Stimulated activated CD4-positive, alpha-beta T cell treated with anti-CD3 and anti-CD28 coated beads, Interleukin-1b, Interleukin-23, amount 100 ng/mL, for 4 hours (primary cell): ENCODE measurements at regions not wholly inside any gene's neighbourhood (a gene's known extent, or its start where the extent isn't known, plus 50 kb on each side); places are given as distances from the start of the nearest gene placed in this dataset.
"Not testable (repeated sequence)": the region's sequence is repeated elsewhere in the genome, so short reads cannot be mapped to it uniquely, and the experiment has no call there.

Experiments used
- DNase-seq, 2 donors: peaks; one replicate each; pipeline ENCODE4 v3.0.0-alpha.2; 2020; ENCODE audit warnings: low read depth in 2 of 2

DNA sequence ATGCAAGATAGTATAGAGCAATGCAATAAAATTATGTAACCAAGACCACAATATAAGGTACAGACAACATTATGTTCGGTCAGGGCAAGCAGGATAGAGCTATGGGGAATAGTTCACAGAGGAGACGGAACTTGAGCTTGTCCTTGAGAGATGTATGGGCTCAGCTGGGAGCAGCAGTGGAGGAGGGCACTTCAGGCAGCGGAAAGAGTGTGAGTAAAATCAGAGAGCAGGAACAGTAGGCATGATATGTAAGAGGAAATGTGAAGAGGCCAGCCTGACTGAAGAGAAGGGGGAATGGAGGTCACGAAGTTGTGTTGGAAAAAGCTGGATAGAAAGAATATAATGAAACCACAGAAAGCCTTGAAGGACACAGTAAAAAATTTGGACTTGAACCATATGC is 217.2 kb upstream of the NOCT start:
- DNase-seq, result no peak

DNA sequence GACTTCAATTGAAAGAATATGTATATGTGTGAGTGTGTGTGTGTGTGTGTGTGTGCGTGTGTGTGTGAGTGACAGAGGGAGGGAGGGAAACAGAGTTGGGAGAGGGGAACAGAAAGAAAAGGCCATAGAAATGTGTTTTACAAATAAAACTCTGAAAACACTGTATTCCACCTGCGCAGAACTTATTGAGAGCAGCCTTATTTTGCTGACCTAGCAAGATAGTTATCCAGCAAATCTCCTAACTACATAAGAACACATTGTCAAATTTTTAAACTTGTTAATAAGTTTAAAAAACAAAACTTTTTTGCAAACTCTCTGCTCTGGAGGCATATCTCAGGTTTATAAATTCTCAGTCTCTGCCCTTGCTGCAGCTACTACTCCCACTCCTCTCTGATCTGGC is 217.9 kb upstream of the NOCT start:
- no peak for DNase-seq

DNA sequence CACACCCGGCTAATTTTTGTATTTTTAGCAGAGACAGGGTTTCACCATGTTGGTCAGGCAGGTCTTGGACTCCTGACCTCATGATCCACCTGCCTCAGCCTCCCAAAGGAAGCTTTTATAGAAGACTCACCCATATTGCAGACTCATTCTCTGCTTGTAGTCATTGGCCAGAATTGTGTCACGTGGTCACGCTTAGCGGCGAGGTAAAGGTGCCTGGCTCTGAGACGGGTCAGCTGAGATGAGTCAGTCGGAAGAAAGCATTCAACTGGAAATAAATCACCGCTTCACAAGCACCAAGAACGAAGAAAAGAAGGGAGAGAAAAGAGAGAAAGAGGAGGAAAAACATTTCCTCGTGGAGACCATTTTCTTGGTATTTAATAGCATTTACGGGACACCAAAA is 218.8 kb upstream of the NOCT start:
- DNase-seq, result no peak

DNA sequence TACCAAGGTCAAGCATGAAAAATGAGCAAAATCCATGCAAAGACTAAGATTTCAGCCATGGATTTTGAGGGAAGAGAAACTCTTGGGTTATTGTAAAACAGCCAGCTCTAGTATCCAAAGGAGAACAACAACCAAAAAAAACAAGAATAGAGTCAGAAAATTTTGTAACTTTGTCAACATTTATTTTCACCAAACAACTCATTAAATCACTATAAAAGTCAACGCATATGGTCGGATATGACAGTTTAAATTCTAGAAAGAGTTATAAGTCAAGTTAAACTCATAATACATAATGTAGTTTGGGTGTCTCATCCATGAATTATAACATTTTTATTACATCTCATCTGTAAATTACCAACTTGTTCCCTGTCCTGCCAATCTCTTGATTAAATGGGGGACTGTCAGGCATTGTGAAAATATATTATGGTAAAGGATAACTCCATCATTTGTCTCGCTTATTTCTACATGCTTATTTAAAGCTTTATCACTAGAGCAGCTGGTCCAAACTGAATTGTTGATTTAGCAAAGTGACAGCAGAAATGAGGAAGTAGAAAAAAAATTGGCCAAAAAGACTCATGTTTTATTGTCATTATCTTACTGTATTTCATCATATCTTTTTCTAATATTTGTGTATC is 224.8 kb upstream of the NOCT start:
- DNase-seq, result no peak

DNA sequence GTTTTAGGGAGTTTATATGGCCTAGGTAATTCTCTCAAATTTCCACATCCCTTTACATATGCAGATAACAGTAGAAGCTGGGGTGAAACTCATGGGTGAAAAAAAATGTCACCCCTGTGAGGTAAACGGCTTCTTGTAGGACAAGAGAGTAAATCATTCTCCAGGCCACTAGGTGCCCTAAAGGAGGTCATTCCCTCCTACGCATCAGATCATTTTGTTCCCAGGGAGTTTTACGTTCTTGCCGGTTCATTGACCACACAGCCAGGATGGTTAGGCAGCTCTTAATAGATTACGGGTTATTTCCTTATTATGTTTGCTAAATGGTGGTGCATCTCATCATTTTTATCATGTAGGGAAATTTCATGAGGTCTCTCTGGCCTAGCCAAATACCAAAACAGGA is 225.8 kb upstream of the NOCT start:
- no peak for DNase-seq

DNA sequence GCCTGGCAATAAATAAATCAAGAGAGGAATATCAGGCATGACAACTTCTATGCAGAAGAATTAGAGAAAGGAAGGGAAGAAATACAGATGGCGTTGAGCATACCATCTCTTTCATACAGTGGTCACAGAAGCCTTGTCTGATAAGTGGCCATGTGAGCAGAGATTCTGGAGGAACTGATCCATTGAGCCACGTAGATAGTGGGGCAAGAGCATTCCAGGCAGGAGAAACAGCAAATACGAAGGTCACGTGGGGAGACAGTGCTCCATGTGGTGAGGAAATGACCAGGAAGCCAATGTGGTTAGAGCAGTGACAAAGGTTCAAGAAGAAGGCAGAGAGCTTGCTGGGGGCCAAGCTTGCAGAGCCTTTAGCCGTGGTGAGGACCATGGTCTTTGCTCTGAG is 226.7 kb upstream of the NOCT start:
- no peak for DNase-seq

DNA sequence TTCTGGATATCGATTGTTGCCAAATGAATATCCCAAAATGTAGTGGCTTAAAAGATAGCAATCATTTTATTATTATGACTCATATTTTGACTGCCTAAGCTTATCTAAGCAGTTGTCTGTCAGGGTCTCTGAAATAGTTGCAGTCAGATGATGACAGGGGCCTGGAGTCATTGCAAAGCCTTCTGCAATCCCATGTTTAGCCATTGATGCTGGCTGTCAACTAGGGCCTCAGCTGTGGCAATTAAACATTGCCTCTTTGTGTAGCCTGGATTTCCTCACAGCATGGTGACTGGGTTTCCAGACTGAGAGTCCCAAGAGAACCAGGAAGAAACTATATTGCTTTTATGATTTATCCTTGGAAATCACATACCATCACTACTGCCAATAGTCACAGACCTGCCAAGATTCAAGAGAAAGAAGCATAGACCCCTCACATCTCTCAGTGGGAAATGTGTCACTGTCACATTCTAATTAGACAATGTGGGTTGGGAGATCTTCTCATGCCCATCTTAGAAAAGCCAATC is 227.3 kb upstream of the NOCT start:
- DNase-seq, result no peak

DNA sequence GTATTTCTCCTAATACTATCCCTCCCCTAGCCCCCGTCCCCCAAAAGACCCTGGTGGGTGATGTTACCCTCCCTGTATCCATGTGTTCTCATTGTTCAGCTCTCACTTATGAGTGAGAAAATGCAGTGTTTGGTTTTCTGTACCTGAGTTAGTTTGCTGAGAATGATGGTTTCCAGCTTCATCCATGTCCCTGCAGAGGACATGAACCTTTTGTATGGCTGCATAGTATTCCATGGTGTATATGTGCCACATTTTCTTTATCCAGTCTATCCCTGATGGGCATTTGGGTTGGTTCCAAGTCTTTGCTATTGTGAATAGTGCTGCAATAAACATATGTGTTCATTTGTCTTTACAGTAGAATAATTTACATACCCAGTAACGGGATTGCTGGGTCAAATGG is 235.8 kb upstream of the NOCT start:
- not testable (repeated sequence) for DNase-seq

DNA sequence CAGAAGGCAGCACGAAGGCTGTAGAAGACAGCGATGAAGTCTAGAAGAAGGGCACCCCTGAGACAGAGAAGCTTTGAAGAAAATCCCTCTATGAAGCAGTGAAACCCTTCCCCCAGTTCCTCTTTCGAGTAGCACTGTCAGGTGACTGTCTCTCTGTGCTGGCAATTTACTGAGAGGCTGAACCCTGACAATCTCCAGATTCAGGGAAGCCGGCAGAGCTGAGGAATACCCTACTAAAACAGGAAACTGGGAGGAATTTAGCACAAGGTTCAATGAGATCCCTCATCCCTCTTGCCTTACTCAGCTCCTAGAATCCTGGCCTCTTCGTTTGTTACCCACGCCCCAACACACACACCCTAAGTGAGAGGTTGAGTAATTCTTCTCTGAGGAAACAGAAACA is 239.7 kb upstream of the NOCT start:
- DNase-seq, result no peak

DNA sequence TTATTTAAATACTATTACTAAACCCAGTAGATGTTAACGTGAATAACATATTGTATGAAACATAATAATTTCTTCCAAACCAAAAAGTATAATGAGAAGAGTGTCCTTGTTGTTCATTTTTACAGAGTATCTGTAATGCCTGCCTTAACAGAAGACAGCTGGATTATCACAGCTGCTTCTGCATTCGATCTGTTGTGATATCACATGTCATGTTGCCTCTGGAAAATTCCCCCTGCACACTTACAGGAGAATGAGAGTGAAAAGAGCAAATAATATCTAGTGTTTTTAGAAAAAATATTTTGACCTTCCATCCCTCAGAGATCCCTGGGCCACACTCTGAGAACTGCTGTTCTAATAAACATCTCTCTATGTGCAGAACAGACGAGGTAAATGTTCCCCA is 240.1 kb upstream of the NOCT start:
- no peak for DNase-seq

DNA sequence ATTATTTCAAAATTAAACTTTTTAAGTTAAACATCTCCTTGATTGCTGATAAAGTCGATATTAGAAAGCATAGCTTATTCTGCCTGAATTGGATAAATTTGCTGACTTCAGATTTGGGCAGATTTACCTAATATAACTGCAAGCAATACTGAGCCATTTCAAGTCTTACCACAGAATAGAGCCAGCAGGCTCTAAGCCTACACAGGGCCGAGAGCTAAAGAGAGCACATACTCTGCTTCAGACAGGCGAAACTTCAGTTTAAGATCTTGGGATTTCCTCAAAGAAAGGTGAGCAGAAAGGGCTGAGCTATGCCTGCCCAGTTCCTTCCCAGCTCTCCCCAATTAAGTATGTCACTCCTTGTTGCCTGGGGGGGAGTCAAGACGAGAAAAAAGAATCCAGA is 240.6 kb upstream of the NOCT start:
- DNase-seq, result no peak

DNA sequence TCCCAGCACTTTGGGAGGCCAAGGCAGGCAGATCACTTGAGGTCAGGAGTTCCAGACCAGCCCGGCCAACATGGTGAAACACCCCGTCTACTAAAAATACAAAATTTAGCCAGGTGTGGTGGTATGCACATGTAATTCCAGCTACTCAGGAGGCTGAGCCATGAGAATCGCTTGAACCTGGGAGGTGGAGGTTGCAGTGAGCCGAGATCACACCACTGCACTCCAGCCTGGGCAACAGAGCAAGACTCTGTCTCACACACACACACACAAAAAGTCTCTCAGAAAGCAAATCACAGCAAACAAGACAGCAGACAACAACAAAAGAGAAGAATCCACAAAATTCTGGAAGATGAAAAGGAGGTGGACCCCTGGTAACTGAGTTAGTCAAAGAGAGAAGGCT is 241.5 kb upstream of the NOCT start:
- not testable (repeated sequence) for DNase-seq

DNA sequence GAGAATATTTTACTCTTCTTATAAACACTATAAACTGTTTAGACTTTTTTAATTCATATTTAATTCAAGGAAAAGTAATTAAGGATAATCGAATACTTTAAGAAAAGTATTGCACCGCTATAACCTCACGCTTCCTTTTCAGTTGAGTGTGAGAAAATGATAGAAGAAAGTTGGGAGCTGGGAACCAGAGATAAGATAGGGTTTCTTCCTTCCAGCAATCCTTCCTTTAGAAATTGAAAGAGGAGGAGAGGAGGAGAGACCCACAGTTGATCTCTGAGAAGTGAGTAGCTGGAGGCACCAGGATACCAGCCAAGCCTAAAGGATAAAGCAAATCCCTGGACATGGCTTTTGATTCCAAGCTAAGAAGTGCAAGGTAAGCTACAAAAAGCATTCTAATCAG is 242.3 kb upstream of the NOCT start:
- no peak for DNase-seq

DNA sequence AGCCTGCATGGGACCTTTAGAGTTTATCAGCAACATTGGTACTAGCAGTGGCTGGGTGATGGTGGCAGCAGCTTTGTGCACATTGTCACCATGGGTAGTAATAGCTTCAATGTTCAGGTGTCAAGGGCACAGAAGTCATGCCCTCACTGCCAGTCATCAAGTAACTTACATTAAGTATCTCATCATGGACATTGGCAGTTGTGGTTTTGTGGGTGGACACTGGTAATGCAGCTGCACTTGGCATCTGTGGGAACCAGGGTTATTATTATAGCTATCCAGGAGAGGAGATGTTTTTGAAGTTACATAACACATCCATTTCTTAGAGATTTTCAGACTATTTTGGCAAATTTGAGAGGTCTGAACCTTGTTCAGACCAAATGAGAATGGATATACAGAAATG is 243.2 kb upstream of the NOCT start:
- DNase-seq, result no peak

DNA sequence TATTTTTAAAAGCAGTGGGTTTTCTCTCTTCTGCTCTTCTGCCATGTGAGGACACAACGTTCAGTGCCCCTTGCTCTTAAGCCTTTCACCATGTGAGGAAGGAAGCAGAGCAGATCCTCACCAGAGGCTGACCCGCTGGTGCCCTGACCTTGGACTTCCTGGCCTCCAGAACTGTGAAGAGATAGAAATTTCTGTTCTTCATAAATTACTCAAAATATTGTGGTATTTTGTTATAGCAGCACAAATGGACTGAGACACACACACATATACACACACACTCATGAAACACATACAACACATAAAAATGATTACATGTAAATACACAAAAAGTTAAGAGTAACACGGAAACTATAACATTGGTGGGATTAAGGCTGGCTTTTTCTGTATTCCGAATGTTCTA is 244.8 kb upstream of the NOCT start:
- no peak for DNase-seq

DNA sequence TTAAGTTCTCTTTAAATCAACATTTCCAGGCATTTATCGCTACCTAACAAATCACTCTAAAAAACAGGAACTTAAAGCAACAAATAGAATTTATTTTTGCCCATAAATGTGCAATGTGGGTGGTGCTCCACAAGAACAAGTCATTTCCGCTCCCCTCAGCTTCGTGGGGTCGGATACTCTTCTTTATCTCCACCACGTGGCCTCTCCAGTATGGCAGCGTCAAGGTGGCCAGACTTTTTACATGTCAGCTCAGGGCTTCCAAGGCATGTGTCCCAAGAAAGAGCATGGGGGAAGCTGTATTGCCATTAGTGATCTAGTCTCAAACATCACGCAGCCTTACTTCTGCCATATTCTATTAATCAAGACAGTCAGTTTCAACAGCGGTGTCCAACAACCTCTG is 249.2 kb upstream of the NOCT start:
- DNase-seq, result no peak

DNA sequence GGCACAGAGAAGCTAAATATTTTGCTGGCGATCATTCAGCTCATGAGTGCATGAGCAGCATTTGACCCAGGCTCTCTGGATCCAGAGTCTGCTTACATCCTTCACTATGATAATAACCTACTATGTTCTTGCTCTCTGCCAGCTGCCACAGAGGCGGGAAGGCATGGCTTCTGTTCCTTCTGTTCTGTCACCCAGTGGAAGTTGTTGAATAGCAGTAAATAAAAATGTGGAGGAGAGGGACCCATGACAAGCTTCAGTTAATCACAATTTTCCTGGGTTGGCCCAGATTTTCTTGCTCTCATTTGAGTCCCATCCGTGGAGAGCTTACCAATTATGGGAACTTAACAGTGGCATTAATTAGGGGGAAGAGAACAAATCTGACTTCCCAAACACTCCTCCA is 250.1 kb upstream of the NOCT start:
- no peak for DNase-seq

DNA sequence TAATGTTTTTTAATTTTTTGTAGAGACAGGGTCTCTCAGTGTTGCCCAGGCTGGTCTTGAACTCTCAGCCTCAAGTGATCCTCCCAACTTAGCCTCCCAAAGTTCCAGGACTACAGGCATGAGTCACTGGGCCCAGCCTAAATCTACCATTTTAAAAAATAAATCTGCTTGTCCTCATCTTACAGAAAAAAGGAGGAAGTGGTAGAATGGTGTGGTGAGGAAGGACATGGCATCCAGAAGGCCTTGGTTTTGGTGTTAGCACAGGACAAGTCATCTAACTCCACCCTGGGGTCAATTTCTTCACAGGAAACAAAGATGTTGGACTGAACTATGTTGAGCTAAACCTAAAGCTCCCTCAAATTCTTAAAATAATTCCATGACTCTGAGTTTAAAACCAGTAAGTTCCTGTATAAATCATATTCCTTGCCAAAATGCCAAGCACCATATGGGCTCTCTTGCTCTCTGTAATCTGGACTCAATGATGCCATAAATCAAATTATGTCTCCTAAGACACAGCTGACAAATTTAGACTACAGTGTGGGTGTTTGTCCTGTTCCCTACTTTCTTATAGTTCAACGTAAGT is 253.9 kb upstream of the NOCT start:
- no peak for DNase-seq

DNA sequence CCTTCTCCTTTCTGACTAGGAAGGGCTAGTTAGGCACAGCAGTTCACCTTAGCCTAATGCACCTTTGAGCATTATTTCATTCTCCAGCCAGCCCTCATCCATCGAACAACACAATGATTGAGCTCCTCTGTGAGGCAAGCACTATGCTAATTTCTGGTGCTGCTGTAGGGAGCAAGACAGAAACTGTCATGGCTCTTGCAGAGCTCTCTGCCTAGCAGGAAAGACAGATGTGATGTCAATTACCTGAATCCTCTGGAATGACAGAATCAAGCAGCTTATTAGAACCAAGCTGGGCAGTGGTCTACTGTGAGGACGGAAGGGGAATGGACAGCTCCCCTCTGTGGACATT is 256.1 kb upstream of the NOCT start:
- no peak for DNase-seq

DNA sequence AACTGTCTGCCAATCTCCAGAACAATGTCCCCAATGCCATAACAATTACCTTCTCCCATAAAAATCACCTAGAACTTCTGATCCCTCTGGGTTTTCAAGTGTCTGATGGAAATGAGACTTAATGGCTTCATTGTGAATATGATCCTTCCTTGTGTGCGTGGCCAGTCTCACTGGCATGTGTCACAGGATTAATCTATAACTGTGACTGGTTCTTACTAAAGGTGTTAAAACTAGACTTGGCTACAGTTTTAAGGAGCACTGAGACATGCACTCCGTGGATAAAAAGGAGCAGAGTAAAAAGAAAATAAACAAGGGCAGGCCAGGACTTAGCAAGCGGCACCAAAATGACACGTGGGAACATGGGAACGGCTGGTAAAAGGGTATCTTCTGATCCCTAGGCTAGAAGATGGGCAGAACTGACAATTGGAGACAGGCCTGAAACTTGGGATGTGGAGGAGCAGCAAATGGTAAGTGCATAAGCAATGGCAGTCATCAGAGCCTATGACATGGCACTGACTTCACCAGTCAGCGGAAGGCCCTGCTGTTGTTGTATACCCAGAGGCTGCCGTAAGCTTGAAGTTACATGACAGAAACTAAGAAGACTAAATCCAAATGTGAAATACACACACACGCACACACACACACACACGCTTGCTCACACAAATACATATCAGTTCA is 256.6 kb upstream of the NOCT start:
- DNase-seq, result no peak

DNA sequence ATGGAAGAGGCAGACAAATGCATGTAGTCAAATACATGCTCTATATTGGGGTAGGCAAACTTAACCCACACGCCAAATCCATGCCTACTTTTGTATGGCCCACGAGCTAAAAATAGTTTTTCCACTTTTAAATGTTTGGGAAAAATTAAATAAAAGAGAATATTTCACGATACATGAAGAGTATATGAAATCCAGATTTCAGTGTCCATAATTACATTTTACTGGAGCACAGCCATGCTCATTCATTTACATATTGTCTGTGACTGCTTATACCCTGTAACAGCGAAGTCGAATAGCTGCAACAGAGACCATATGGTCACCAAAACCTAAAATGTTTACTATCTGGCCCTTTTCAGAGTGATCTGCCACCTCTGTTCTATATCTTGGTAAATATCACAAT is 257.4 kb upstream of the NOCT start:
- no peak for DNase-seq

DNA sequence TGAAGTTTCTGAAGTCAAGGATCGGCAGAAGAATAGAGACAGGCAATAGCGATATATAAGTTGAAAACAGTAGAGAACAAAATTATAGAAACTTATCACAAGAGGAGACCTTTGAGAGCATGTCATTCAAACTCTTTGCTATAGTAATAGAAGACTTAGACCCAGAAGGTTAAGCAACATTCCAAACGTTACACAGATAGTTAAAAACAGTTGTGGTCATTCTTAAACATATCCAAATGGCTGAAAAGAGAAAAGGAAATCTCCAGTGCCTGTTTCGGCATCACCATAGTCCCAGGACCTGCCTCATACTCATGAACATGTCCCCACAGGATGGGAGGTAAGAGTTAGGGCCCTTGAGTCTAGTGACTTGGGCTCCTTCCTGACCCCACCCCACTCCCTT is 258.1 kb upstream of the NOCT start:
- no peak for DNase-seq

DNA sequence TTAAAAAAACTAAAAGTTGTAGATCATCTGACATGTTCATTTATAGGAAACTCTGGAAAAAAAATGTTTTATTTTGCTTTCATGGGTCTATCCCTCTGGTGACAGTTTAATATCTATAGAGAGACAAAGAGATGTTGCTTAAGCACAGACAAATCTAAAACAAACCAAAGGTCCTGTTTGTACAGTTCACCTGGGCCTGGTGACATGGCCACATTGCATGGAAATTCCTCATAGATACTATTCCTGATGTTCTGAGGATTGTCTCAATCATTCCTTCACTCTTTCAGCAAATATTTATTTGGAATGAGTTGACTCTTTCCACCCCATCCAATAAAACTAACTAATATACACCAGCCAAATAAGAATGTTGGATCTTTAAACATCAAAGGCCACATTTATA is 259.1 kb upstream of the NOCT start:
- DNase-seq, result no peak

DNA sequence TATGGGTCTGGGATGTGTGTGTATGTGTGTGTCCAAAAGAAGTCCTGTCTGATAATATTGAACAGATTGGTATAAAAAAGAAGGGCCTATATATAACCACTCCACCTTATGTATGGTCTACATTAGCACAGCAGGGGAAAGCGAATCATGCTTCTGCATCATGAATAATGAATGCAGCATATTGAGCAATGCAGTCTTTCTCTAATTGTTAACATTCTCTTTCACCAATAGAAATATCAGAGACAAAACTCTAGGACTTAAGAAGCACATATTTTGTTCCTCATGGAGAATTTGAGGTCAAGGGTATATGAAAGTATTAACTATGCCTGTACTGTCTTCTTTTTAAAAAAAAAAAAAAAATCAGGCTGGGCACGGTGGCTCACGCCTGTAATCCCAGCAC is 264.3 kb upstream of the NOCT start:
- DNase-seq, result no peak
